Stimulated activated memory B cell treated with anti-CD40 and anti-IgM and Interleukin-4, amounts not matched to agents 10 μg/mL and 1 μg/mL and 100 μg/mL, for 72 hours (primary cell): ENCODE measurements at regions not wholly inside any gene's neighbourhood (a gene's known extent, or its start where the extent isn't known, plus 50 kb on each side); places are given as distances from the start of the nearest gene placed in this dataset.

Experiments used
- ATAC-seq: fragments of 150-1000 bp; cut with Tn5 transposase; 2 replicates; pipeline ENCODE4 v1.10.0; 2021
- H3K27ac Mint-ChIP-seq: one replicate; pipeline ENCODE4 v1.8.0; 2022; ENCODE audit warnings: mild to moderate bottlenecking, mixed read lengths
- H3K27me3 Mint-ChIP-seq: one replicate; pipeline ENCODE4 v1.8.0; 2022; ENCODE audit warnings: mixed read lengths
- H3K36me3 Mint-ChIP-seq: one replicate; pipeline ENCODE4 v1.8.0; 2022; ENCODE audit warnings: mixed read lengths
- H3K4me1 Mint-ChIP-seq: one replicate; pipeline ENCODE4 v1.8.0; 2022; ENCODE audit warnings: mixed read lengths
- H3K4me3 Mint-ChIP-seq: one replicate; pipeline ENCODE4 v1.8.0; 2022; ENCODE audit warnings: mild to moderate bottlenecking, moderate library complexity, mixed read lengths
- H3K9me3 Mint-ChIP-seq: one replicate; pipeline ENCODE4 v1.8.0; 2022; ENCODE audit warnings: mixed read lengths

DNA sequence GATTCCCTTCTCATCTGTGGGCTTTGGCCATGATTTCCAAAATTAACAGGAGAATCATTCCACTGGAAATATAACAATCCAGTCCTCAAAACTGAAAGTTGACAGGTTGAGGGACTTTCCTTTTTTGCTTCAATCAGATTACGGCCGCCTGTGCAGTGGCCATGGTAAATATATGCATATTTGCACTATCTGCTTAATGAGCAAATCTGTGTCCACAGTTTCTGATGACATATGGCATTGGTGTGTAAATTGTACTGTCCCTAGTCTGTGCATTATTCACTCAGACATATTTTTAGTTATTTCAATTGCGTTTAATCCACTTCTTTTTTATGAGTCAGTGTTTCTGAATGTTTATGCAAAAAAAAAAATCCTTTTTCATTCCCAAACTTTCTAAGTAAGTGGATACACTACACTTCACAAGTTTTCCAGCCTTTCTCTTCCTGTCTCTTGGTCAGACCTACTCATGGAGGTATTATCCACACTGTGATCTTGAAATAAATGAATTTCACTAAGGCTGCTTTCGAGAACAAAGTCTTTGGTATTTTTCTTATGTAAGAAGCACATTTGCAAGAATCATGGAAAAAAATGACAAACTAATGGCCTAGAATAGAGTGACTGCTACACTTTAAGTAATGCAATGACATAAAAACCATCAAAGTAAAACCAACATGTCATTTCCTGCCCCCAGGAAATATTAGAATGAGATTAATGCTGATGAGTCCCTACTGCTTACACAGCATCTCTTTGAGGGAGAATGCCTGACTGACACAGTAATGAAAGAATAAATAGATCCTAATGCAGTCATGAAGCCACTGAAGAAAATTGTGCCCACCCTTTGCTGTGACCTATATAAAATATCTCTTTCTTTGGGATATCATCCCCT, 76.4 kb upstream of the MTNR1B start:
- no peak for ATAC-seq
- H3K4me1 Mint-ChIP-seq: no peaks in the 10 kb centered on the region
- no peaks in the 10 kb centered on the region for H3K9me3 Mint-ChIP-seq
- H3K27me3 Mint-ChIP-seq: peaks cover 3% of the 10 kb centered on the region
- no peaks in the 10 kb centered on the region for H3K36me3 Mint-ChIP-seq
- H3K27ac Mint-ChIP-seq: no peak overlapping the region
- H3K4me3 Mint-ChIP-seq: no peak overlapping the region

DNA sequence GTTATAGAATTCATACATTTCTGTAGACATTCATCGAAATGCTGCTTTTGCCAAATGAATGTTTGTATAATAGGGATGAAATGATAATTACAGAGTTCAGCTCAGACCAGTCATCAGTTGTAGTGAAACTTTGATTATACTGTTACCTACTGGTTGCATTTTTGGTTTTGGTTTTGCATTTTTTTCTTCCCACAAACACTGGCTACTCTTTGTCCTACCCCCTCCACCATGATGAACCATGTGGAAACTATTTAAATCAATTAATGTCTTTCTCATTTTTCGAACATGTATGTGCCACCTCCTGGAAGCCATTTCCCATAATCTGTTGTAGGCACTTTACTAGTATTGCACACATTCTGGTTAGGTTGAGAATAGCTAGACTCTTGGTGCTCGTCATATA, 75.3 kb upstream of the MTNR1B start:
- H3K27me3 Mint-ChIP-seq: peaks cover 13% of the 10 kb centered on the region
- no peaks in the 10 kb centered on the region for H3K9me3 Mint-ChIP-seq
- no peaks in the 10 kb centered on the region for H3K36me3 Mint-ChIP-seq
- ATAC-seq: no peak
- H3K4me3 Mint-ChIP-seq: no peak overlapping the region
- H3K4me1 Mint-ChIP-seq: no peaks in the 10 kb centered on the region
- H3K27ac Mint-ChIP-seq: no peak overlapping the region

DNA sequence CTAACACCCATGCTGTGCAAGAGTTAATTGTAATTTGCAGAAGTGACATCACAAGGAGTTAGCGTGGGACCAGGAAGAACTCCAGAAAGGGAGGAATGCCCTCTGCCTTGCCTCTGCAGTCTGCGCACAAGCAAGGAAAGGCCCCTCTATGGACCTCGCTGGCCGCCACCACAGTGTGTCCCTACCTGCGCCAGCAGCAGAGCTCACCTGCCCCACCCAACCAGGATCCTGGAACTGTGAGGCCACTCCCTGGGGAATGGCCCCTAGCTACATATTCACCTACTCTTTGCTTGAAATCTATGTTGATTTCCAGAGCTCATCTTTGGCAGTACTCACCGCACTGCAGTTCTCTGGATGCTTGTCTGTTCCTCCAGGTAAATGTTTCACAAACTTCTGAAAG, 72.0 kb upstream of the MTNR1B start:
- no peaks in the 10 kb centered on the region for H3K36me3 Mint-ChIP-seq
- no peak overlapping the region for H3K4me3 Mint-ChIP-seq
- no peak for ATAC-seq
- no peaks in the 10 kb centered on the region for H3K4me1 Mint-ChIP-seq
- H3K27me3 Mint-ChIP-seq: peaks cover 13% of the 10 kb centered on the region
- H3K27ac Mint-ChIP-seq: no peak overlapping the region
- H3K9me3 Mint-ChIP-seq: no peaks in the 10 kb centered on the region

DNA sequence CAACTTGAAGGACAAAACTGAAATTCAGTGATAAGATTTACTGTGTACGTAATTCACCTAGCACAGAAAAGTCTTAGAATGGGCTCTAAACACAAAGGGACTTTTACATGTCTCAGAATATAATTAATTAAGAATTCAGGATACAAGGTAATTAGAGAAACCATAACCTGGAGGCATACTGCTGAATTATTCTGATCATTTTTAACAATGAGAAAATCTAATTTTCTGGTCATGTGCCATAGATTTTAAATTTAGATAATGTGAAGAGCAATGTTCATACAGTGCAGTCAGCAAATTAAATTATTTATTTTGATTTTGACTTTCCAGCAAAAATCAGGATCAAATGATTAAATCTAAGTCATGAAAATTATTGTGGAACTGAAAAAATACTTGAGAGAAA, 67.0 kb upstream of the MTNR1B start:
- Mint-ChIP-seq H3K4me3 (no peak overlapping the region), H3K27me3 (peaks cover 13% of the 10 kb centered on the region), H3K36me3 (no peaks in the 10 kb centered on the region), H3K27ac (no peak overlapping the region), H3K9me3 (no peaks in the 10 kb centered on the region), H3K4me1 (no peaks in the 10 kb centered on the region)
- no peak for ATAC-seq

DNA sequence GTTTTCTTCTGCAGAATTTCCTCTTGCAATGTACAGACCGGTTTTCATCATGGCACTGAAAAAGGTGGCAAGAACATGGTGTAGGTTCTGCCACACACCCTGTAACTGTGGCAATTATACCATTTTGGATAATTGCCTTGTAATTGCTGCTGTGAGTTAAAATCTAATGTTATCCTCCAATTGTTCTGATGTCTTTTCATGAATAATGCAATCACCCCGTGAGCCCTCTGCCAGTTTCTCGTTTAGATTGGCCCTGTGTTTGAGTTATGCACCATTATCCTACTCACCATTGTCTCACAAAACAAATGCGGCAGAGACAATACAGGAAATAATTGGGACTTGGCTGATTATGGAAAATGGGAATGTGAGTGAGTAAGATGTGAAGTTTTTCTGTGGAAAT, 61.8 kb upstream of the MTNR1B start:
- no peak for ATAC-seq
- Mint-ChIP-seq H3K36me3 (no peaks in the 10 kb centered on the region), H3K4me1 (no peaks in the 10 kb centered on the region), H3K4me3 (no peak overlapping the region), H3K9me3 (no peaks in the 10 kb centered on the region), H3K27me3 (no peaks in the 10 kb centered on the region), H3K27ac (no peak overlapping the region)

DNA sequence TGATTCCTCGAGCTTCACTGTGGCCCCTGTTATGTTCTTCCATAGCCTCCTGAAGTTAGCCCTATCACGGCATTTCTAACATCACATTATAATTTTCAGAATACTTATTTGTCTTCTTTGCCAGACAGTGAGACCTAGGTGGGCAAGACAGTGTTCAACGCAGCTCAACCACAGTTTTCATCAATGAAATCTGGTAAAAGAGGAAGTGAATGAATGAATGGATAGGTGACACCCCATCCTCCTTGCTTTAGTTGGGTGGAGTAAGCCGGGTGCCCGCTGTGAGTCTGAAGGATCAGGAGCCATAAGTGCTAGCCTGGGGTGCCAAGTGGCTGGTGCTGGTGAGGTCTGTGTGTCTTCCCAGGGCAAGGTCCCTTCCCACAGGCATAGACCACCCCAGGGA, 60.2 kb upstream of the MTNR1B start:
- no peak for ATAC-seq
- H3K9me3 Mint-ChIP-seq: no peaks in the 10 kb centered on the region
- H3K27me3 Mint-ChIP-seq: no peaks in the 10 kb centered on the region
- no peak overlapping the region for H3K4me3 Mint-ChIP-seq
- H3K36me3 Mint-ChIP-seq: no peaks in the 10 kb centered on the region
- no peaks in the 10 kb centered on the region for H3K4me1 Mint-ChIP-seq
- no peak overlapping the region for H3K27ac Mint-ChIP-seq

DNA sequence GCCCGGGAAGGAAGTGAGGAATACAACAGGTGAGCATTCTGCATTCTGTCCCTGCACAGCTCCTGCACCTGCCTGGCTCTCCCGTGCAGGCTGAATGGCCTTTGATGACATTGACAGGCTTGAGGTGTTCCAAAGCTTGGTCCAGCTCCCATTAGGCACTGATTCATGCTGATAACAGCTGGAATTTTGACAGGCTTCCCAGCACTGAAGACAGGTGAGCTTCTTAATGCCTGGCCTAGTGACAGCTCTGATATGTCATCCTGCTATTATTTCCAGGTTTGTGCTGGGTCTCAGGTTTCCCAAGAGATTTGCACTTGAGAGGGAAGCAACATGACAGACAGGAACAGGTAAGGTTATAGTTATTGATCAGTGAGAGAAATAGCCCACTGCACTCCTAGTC, 58.0 kb upstream of the MTNR1B start:
- no peaks in the 10 kb centered on the region for H3K36me3 Mint-ChIP-seq
- no peaks in the 10 kb centered on the region for H3K27me3 Mint-ChIP-seq
- H3K4me1 Mint-ChIP-seq: no peaks in the 10 kb centered on the region
- H3K4me3 Mint-ChIP-seq: no peak overlapping the region
- H3K27ac Mint-ChIP-seq: no peak overlapping the region
- H3K9me3 Mint-ChIP-seq: no peaks in the 10 kb centered on the region
- no peak for ATAC-seq

DNA sequence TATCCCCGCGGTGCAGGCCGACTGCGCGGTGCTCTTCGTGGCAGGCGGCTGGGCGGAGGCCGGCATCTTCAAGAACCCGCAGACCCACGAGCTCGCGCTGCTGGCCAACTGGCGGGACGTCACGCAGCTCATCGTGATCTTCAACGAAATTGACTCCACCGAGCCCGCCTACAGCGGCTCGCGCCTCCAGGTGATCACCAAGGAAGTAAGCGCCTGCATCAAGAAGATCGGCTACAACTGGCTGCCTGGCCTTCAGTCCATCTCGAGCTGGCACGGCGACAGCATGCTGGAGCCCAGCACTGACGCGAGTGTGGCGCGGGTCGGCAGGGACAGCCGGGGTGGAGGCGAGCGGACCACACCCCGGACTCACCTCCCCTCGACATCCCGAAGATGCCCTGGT, 53.9 kb upstream of the MTNR1B start:
- Mint-ChIP-seq H3K27ac (no peak overlapping the region), H3K27me3 (no peaks in the 10 kb centered on the region), H3K36me3 (no peaks in the 10 kb centered on the region), H3K4me1 (no peaks in the 10 kb centered on the region), H3K9me3 (no peaks in the 10 kb centered on the region), H3K4me3 (no peak overlapping the region)
- no peak for ATAC-seq

DNA sequence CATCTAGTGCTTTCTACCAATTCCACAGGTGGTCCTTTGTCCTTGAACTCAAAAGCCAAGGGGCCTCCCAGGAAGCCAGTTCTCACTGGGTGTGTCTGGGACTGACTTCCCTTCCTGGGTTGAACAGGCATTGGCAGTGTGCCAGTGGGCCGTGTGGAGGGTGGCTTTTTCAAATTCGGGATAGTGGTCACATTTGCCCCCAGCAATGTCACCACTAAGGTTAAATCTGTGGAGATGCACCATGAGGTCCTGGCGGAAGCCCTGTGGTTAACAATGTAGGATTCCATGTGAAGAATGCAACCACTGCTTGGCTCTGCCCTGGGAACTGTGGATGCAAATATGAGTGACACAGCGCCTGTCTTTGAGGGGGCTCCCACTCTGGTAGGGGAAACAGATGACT, 53.2 kb upstream of the MTNR1B start:
- H3K27me3 Mint-ChIP-seq: no peaks in the 10 kb centered on the region
- no peaks in the 10 kb centered on the region for H3K9me3 Mint-ChIP-seq
- H3K36me3 Mint-ChIP-seq: no peaks in the 10 kb centered on the region
- H3K4me3 Mint-ChIP-seq: no peak overlapping the region
- no peak for ATAC-seq
- H3K27ac Mint-ChIP-seq: no peak overlapping the region
- H3K4me1 Mint-ChIP-seq: no peaks in the 10 kb centered on the region

DNA sequence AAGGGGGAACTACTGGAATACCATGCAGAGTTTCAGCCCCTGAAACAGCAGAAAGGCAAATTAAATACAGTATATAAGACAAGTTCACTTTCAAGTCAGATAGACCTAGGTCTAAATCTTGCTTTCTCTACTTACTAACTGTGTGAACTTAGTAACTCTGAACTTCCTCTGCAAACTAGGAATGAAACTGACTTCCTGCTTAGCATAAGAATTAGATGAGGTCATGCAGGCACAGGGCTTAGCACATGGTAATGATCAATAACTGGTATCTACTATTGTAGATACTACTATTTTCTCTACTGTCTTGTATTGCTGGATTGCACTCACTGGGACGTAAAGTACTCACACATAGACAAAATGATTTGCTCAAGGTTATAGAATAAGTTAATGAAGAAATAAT, 51.5 kb upstream of the MTNR1B start:
- H3K4me3 Mint-ChIP-seq: no peak overlapping the region
- H3K36me3 Mint-ChIP-seq: no peaks in the 10 kb centered on the region
- H3K27me3 Mint-ChIP-seq: no peaks in the 10 kb centered on the region
- ATAC-seq: no peak
- no peaks in the 10 kb centered on the region for H3K4me1 Mint-ChIP-seq
- no peak overlapping the region for H3K27ac Mint-ChIP-seq
- H3K9me3 Mint-ChIP-seq: peaks cover 5% of the 10 kb centered on the region

DNA sequence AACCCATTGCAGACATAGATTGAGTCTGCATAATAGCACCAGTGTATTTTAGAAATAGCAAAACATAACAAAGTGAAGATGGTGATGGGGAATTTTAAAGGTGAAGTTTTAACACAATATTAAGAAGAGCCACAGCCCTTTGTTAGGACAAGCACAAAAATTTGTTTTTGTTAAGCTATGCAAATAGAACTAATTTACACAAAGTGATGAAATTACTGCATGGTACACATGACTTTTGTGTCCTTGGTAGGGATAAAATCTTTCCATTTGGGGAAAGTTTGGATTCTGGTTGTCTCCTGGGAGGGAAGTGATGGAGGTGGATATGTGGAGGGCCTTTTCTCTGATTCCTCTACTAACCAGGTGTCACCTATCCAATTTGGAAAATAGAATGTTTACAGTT, 50.4 kb upstream of the MTNR1B start:
- Mint-ChIP-seq H3K4me1 (no peaks in the 10 kb centered on the region), H3K27me3 (no peaks in the 10 kb centered on the region), H3K9me3 (peaks cover 6% of the 10 kb centered on the region), H3K4me3 (no peak overlapping the region), H3K27ac (no peak overlapping the region), H3K36me3 (no peaks in the 10 kb centered on the region)
- ATAC-seq: no peak
